SJCRH30 (cell line): ENCODE measurements at regions not wholly inside any gene's neighbourhood (a gene's known extent, or its start where the extent isn't known, plus 50 kb on each side); places are given as distances from the start of the nearest gene placed in this dataset.
A peak's percentile ranks its signal among the peaks of the same experiment; 100 is the strongest.

Experiments used
- DNase-seq, 2 experiments: peaks; one replicate each; pipeline ENCODE4 v3.0.0-alpha.2; 2015 to 2020
- H3K27ac ChIP-seq: fragments of 250-450 bp; sonication (Bioruptor Pico); 2 replicates; pipeline ENCODE4 v1.5.1; 2020; ENCODE audit warnings: mild to moderate bottlenecking, moderate library complexity
- H3K27me3 ChIP-seq: fragments of 250-450 bp; sonication (Bioruptor Pico); 2 replicates; pipeline ENCODE4 v1.5.1; 2020; ENCODE audit warnings: mild to moderate bottlenecking, moderate library complexity
- H3K36me3 ChIP-seq: fragments of 250-450 bp; sonication (Bioruptor Pico); 2 replicates; pipeline ENCODE4 v1.5.1; 2020; ENCODE audit warnings: mild to moderate bottlenecking, moderate library complexity
- H3K4me1 ChIP-seq: fragments of 250-450 bp; sonication (Bioruptor Pico); 2 replicates; pipeline ENCODE4 v1.5.1; 2020; ENCODE audit warnings: mild to moderate bottlenecking, moderate library complexity
- H3K4me3 ChIP-seq: fragments of 250-450 bp; sonication (Bioruptor Pico); 2 replicates; pipeline ENCODE4 v1.5.1; 2020; ENCODE audit warnings: mild to moderate bottlenecking, moderate library complexity
- H3K9me3 ChIP-seq: fragments of 250-450 bp; sonication (Bioruptor Pico); replicated peaks from 2 replicates; pipeline ENCODE4 v1.5.1; 2020; ENCODE audit warnings: mild to moderate bottlenecking, moderate library complexity

GRCh38 chr4:22978656-22979055 lies 285.9 kb downstream of the GBA3 start:
- Histone ChIP-seq H3K27ac (no peak overlapping the region), H3K4me3 (no peak overlapping the region), H3K9me3 (no peaks in the 10 kb centered on the region), H3K36me3 (no peaks in the 10 kb centered on the region), H3K27me3 (no peaks in the 10 kb centered on the region), H3K4me1 (no peaks in the 10 kb centered on the region)
- no peak for DNase-seq

DNA sequence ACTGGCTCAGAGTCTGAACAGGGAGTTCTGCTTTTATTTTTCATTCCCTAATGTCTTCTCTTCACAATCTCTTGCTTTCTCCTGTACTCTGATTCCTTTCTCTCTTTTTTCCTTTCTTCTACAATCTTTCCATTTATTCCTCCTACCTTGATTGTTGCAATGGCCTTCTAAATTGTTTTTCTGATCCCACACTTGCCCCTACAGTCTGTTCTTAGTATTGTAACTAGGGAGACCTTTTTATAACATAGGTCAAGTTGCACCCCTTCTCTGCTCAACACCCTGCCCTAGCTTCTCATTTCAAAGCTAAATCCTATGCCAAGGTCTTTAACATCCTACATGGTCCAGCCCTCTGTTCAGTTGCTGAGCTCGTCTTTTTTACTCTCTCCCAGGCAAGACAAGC lies 277.9 kb downstream of the GBA3 start:
- H3K36me3 ChIP-seq = no peaks in the 10 kb centered on the region
- DNase-seq = no peak
- no peak overlapping the region for H3K4me3 ChIP-seq
- no peaks in the 10 kb centered on the region for H3K4me1 ChIP-seq
- no peak overlapping the region for H3K27ac ChIP-seq
- no peaks in the 10 kb centered on the region for H3K9me3 ChIP-seq
- H3K27me3 ChIP-seq = no peaks in the 10 kb centered on the region

DNA sequence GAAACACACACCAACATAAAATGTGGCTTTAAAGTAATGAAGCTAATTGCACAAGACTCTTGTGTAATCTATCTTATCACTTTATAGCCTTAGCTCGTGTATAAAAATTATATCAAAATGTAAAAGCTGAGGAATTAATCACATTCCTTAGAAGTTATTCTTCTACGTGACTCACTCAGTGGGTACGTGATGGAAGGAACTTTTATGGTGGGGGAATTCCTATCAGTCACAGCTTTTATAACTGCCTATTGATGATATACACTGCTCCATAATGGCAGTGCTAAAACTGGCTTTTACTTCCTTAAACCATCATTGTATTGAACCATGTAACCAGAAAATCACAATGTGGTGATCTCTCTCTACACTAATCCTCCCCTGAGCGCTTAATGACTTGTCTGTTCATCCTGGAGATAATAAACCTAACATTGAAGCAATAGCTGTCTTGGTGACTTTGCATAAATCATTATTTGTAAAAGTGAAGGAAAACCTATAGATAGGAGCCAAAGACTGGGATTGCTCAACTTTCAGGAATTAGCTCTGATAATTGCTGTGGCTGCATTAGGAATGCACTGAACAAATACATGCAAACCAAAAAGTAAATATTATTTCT lies 276.7 kb downstream of the GBA3 start:
- no peak for DNase-seq

GRCh38 chr4:22962295-22962694 lies 269.6 kb downstream of the GBA3 start:
- H3K27me3 ChIP-seq = no peaks in the 10 kb centered on the region
- H3K27ac ChIP-seq = no peak overlapping the region
- no peaks in the 10 kb centered on the region for H3K36me3 ChIP-seq
- no peaks in the 10 kb centered on the region for H3K9me3 ChIP-seq
- no peaks in the 10 kb centered on the region for H3K4me1 ChIP-seq
- peak in 1 of 2 experiments; percentile 24 for DNase-seq
- no peak overlapping the region for H3K4me3 ChIP-seq

More for the DNA sequence above, 276.7 kb downstream of the GBA3 start:
- no peaks in the 10 kb centered on the region for H3K9me3 ChIP-seq
- no peaks in the 10 kb centered on the region for H3K4me1 ChIP-seq
- H3K27me3 ChIP-seq = no peaks in the 10 kb centered on the region
- H3K36me3 ChIP-seq = no peaks in the 10 kb centered on the region
- H3K27ac ChIP-seq = no peak overlapping the region
- no peak overlapping the region for H3K4me3 ChIP-seq

DNA sequence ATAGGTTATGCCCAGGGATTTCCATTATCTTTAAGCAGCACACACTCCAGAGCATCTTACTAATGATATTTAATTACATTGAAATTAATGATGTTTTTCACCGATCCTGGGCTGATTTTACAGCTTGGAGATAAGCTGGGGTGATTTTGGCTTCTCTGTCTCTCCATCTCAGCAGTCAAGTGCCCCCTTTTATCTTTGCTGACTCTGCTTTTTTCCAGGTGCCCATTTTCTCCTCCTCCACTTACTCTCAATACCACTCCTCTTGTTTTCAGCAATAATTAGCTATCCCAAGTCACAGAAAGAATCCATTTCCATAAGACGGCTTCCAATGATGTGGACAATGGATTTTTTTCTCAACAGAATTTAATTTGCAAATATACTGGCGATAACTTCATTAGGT lies 266.7 kb downstream of the GBA3 start:
- Histone ChIP-seq H3K9me3 (no peaks in the 10 kb centered on the region), H3K4me3 (no peak overlapping the region), H3K27ac (no peak overlapping the region), H3K27me3 (no peaks in the 10 kb centered on the region), H3K4me1 (no peaks in the 10 kb centered on the region), H3K36me3 (no peaks in the 10 kb centered on the region)
- DNase-seq = no peak

DNA sequence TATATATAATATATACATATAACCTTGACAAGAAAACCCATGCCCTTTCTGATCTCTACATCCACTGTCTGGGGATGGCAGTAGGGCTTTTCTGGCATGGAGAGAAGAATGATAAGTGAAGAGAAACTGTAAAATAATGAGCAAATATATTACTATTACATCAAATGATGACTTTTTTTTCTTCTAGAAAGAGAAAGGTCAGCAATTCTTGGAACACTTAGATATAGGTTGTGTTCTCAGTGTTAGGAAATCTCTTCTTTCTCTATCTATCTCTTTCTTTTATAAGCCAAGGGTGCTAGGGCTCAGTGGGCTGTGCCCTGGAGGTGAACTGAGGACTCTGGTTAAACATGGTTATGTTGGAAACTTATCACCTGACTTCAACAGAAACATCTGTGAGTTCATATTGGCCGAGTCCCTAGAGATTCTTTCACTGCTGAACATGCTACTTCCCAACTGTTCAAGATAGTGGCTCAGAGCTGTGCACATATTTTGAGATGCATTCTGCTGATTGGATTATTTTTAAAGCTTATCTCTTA lies 265.1 kb downstream of the GBA3 start:
- Histone ChIP-seq H3K36me3 (no peaks in the 10 kb centered on the region), H3K9me3 (no peaks in the 10 kb centered on the region), H3K4me3 (no peak overlapping the region), H3K27ac (no peak overlapping the region), H3K27me3 (no peaks in the 10 kb centered on the region), H3K4me1 (no peaks in the 10 kb centered on the region)
- no peak for DNase-seq

DNA sequence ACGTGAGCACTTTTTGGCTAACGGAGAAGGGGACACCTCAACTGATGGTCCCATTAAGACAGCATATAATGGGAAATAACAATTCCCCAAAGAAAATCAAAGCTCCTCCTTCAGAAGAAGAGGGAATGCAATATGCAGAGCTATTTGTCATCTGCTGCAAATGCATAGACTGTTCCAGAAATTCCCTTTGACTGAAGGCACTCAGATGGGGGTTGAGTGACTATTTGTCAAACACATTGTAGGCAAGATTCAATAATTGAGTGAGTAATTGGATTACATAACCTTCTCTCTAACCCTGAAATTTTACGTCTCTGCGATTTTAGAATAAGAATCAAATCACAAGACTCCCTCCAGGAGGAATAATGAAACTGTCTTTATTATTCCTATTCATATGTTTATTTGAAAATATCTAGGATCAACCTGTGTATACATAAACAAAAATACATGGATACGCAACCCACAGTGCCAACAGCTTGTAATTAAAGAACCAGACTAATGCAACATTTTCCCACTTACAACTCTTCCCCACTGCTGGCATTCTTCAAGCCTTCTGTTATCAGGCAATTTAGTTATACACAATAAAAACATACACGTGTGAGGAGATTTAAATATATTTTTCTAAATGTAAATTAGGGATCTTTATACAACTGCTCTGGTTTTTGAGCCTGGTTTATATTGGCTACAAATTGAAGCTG lies 256.6 kb downstream of the GBA3 start:
- Histone ChIP-seq H3K9me3 (no peaks in the 10 kb centered on the region), H3K36me3 (no peaks in the 10 kb centered on the region), H3K27me3 (no peaks in the 10 kb centered on the region), H3K4me3 (no peak overlapping the region), H3K4me1 (no peaks in the 10 kb centered on the region), H3K27ac (no peak overlapping the region)
- DNase-seq = no peak

DNA sequence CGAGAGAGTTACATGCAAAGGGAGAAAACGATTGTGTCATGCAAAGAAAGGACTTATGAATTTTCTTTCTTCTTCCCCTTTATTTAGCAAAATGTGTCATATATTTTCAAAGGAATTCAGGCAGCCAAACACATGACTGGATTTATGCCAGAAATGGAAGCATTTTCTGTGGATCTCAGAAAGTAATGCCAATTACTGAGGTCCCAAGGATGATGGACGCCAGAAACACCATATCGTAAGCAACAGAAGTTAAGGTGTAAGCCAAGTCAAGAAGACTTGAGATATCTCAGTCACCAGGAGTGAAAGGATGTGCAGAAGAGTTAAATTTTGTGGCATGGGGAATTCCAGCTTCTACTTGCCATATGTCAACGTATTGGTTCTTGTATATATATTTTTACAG lies 255.1 kb downstream of the GBA3 start:
- Histone ChIP-seq H3K27ac (no peak overlapping the region), H3K9me3 (no peaks in the 10 kb centered on the region), H3K27me3 (no peaks in the 10 kb centered on the region), H3K4me1 (no peaks in the 10 kb centered on the region), H3K4me3 (no peak overlapping the region), H3K36me3 (no peaks in the 10 kb centered on the region)
- no peak for DNase-seq

- Histone ChIP-seq H3K27me3 (no peaks in the 10 kb centered on the region), H3K4me1 (no peaks in the 10 kb centered on the region), H3K27ac (no peak overlapping the region), H3K9me3 (no peaks in the 10 kb centered on the region), H3K4me3 (no peak overlapping the region), H3K36me3 (no peaks in the 10 kb centered on the region)
- DNase-seq = no peak
These were observed 250.3 kb downstream of the GBA3 start for GRCh38 chr4:22942920-22943559.

GRCh38 chr4:22941688-22942375 lies 249.1 kb downstream of the GBA3 start:
- H3K27ac ChIP-seq = no peak overlapping the region
- H3K4me1 ChIP-seq = no peaks in the 10 kb centered on the region
- H3K4me3 ChIP-seq = no peak overlapping the region
- H3K9me3 ChIP-seq = no peaks in the 10 kb centered on the region
- no peak for DNase-seq
- no peaks in the 10 kb centered on the region for H3K27me3 ChIP-seq
- H3K36me3 ChIP-seq = no peaks in the 10 kb centered on the region

DNA sequence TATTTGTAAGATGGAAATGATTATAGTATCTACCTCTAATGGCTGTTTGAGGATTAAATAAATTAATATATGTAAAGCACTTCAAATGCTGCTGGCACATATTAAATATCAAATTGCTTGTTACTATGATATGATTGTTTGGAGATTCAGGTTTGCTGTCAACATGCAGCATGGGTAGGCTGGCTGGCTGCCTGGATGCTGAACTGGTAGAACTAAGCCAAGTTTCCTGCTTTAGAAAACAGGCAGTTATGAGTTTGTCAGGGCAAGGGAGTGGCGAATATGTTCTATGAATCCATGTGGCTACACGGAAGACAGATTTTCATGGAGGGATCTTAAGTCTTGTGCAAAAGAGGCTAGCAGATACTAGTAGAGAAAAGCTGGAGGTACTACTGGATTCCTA lies 239.6 kb downstream of the GBA3 start:
- no peak overlapping the region for H3K4me3 ChIP-seq
- DNase-seq = no peak
- H3K4me1 ChIP-seq = no peaks in the 10 kb centered on the region
- no peak overlapping the region for H3K27ac ChIP-seq
- no peaks in the 10 kb centered on the region for H3K9me3 ChIP-seq
- no peaks in the 10 kb centered on the region for H3K27me3 ChIP-seq
- H3K36me3 ChIP-seq = no peaks in the 10 kb centered on the region

- no peaks in the 10 kb centered on the region for H3K27me3 ChIP-seq
- no peaks in the 10 kb centered on the region for H3K4me1 ChIP-seq
- no peak overlapping the region for H3K4me3 ChIP-seq
- H3K9me3 ChIP-seq = no peaks in the 10 kb centered on the region
- no peak overlapping the region for H3K27ac ChIP-seq
- H3K36me3 ChIP-seq = no peaks in the 10 kb centered on the region
- no peak for DNase-seq
These were observed 229.7 kb downstream of the GBA3 start for GRCh38 chr4:22922426-22922825.

DNA sequence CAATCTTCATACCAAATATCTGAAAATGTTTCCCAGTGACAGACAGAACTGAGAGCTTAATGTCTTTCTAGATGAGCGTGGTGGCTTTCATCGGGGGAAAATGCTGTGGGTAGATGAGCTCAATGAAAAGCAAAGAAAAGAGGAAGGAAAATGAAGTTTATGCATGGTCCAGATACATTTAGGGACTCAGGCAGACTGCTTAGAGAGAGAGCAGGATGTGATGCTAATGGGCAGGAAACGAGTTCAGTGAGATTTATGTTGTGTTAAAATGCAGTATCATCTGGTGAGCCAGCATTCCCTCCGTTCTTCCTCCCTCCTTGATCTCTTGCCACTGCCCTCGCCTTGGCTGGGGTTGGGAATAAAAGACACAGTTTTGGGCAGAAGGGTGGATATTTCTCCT lies 229.2 kb downstream of the GBA3 start:
- Histone ChIP-seq H3K36me3 (no peaks in the 10 kb centered on the region), H3K27ac (no peak overlapping the region), H3K27me3 (no peaks in the 10 kb centered on the region), H3K9me3 (no peaks in the 10 kb centered on the region), H3K4me3 (no peak overlapping the region), H3K4me1 (no peaks in the 10 kb centered on the region)
- no peak for DNase-seq

- H3K27me3 ChIP-seq = 0 out of 2 replicates have a peak, but pooled peaks cover under 1% of the 10 kb centered on the region
- no peak for DNase-seq
- no peak overlapping the region for H3K4me3 ChIP-seq
- H3K36me3 ChIP-seq = no peaks in the 10 kb centered on the region
- no peaks in the 10 kb centered on the region for H3K4me1 ChIP-seq
- no peak overlapping the region for H3K27ac ChIP-seq
- H3K9me3 ChIP-seq = no peaks in the 10 kb centered on the region
These were observed 218.5 kb downstream of the GBA3 start for GRCh38 chr4:22911285-22911684.

- H3K9me3 ChIP-seq = no peaks in the 10 kb centered on the region
- H3K4me1 ChIP-seq = no peaks in the 10 kb centered on the region
- H3K27me3 ChIP-seq = no peaks in the 10 kb centered on the region
- no peak overlapping the region for H3K27ac ChIP-seq
- H3K4me3 ChIP-seq = no peak overlapping the region
- no peaks in the 10 kb centered on the region for H3K36me3 ChIP-seq
- DNase-seq = no peak
These were observed 217.5 kb downstream of the GBA3 start for GRCh38 chr4:22910200-22910599.
